ENCODE measurements at regions not wholly inside any gene's neighbourhood (a gene's known extent, or its start where the extent isn't known, plus 50 kb on each side); places are given as distances from the start of the nearest gene placed in this dataset.
"Not testable (repeated sequence)": the region's sequence is repeated elsewhere in the genome, so short reads cannot be mapped to it uniquely, and the experiment has no call there.

- no peak for TF ChIP-seq CTCF (IDR thresholded peaks at IDR 0.05; ENCODE audit: insufficient read depth, missing control alignments)
- DNase-seq (ENCODE audit: insufficient read length, low spot score), result no peak
- no peak for FAIRE-seq
Measured at GRCh38 chr3:163555918-163556317, 1522.4 kb downstream of the SI start.

- FAIRE-seq (no peak), DNase-seq (ENCODE audit: insufficient read length, low spot score) (no peak)
- no peak for TF ChIP-seq CTCF (IDR thresholded peaks at IDR 0.05; ENCODE audit: insufficient read depth, missing control alignments)
Measured at GRCh38 chr3:163552659-163552966, 1525.7 kb downstream of the SI start.

GRCh38 chr3:163551915-163552658 lies 1526.2 kb downstream of the SI start:
- not testable (repeated sequence) for FAIRE-seq; DNase-seq (ENCODE audit: insufficient read length, low spot score)

GRCh38 chr3:163548015-163548414 lies 1530.3 kb downstream of the SI start:
- DNase-seq (ENCODE audit: insufficient read length, low spot score) (no peak), FAIRE-seq (peak; percentile 56)
- no peak for TF ChIP-seq CTCF (IDR thresholded peaks at IDR 0.05; ENCODE audit: insufficient read depth, missing control alignments)

- DNase-seq (ENCODE audit: insufficient read length, low spot score), result no peak
- TF ChIP-seq CTCF (IDR thresholded peaks at IDR 0.05; ENCODE audit: insufficient read depth, missing control alignments), result no peak
- FAIRE-seq, result no peak
Measured at GRCh38 chr3:163547014-163547685, 1531.1 kb downstream of the SI start.

- FAIRE-seq (peak; percentile 61), DNase-seq (ENCODE audit: insufficient read length, low spot score) (no peak)
- no peak for TF ChIP-seq CTCF (IDR thresholded peaks at IDR 0.05; ENCODE audit: insufficient read depth, missing control alignments)
Measured at GRCh38 chr3:163543662-163544061, 1534.6 kb downstream of the SI start.

GRCh38 chr3:163541629-163542028 lies 1536.7 kb downstream of the SI start:
- no peak for DNase-seq (ENCODE audit: insufficient read length, low spot score)
- TF ChIP-seq CTCF (IDR thresholded peaks at IDR 0.05; ENCODE audit: insufficient read depth, missing control alignments), result no peak
- FAIRE-seq, result peak; percentile 46
